Lower leg skin (tissue), 3 donors: ENCODE measurements at regions not wholly inside any gene's neighbourhood (a gene's known extent, or its start where the extent isn't known, plus 50 kb on each side); places are given as distances from the start of the nearest gene placed in this dataset.

ENCODE experiments used
- CTCF ChIP-seq, 3 donors: fragments of 450-650 bp; IDR thresholded peaks; one replicate each; pipeline ENCODE4 v1.5.1; 2016; ENCODE audit warnings: antibody characterized with exemption in 3 of 3, mild to moderate bottlenecking in 3 of 3, moderate library complexity in 2 of 3
- POLR2A ChIP-seq, 2 donors: fragments of 450-650 bp; IDR thresholded peaks; one replicate each; pipeline ENCODE4 v1.6.1; 2016 to 2017; ENCODE audit warnings: antibody characterized with exemption in 2 of 2, mild to moderate bottlenecking in 1 of 2, moderate library complexity in 1 of 2

DNA sequence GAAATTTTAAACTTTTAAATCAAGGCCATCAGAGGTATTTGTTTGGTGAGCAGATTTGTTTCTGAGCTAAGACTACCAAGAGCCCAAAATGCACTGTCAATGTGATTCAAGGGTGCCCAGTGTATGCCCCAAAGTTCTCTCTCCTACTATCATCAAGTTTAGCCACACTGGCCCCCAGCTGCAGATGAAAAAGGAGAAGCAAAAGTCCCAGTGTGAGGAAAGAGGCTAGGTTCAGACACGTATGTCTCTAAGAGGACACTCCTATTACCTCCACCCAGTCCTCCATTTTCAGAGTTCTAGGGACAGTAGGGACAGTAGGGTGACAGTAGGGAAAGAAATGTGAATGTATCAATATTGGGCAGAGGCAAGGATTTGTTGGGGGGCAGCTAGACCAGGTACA lies 230.8 kb downstream of the CD83 start:
- TF ChIP-seq CTCF (IDR thresholded peaks at IDR 0.05) (no peak), POLR2A (IDR thresholded peaks at IDR 0.05) (no peak)
